Nephron (organoid): ENCODE measurements at regions not wholly inside any gene's neighbourhood (a gene's known extent, or its start where the extent isn't known, plus 50 kb on each side); places are given as distances from the start of the nearest gene placed in this dataset.

ENCODE experiments used
- H3K27ac Mint-ChIP-seq, 3 experiments: 2 replicates each; pipeline ENCODE4 v1.8.0; 2020; ENCODE audit warnings: mixed read lengths in 3 of 3, mild to moderate bottlenecking in 2 of 3, moderate library complexity in 1 of 3
- H3K27me3 Mint-ChIP-seq: 2 replicates; pipeline ENCODE4 v1.8.0; 2021; ENCODE audit warnings: low read depth, mild to moderate bottlenecking, moderate library complexity, mixed read lengths
- H3K36me3 Mint-ChIP-seq: 2 replicates; pipeline ENCODE4 v1.8.0; 2020; ENCODE audit warnings: low read depth, mixed read lengths
- H3K4me1 Mint-ChIP-seq: 2 replicates; pipeline ENCODE4 v1.8.0; 2020; ENCODE audit warnings: mixed read lengths
- H3K4me3 Mint-ChIP-seq, 3 experiments: 2 replicates each; pipeline ENCODE4 v1.8.0; 2020; ENCODE audit warnings: mild to moderate bottlenecking in 3 of 3, mixed read lengths in 3 of 3, moderate library complexity in 2 of 3
- H3K9me3 Mint-ChIP-seq: 2 replicates; pipeline ENCODE4 v1.8.0; 2020; ENCODE audit warnings: mixed read lengths
- TF ChIP-seq, protein P1 (sequence below), 3 experiments: fragments of 200-600 bp; sonication (generic); IDR thresholded peaks; one replicate each; pipeline ENCODE4 v1.5.0; 2021; ENCODE audit warnings: antibody characterized with exemption in 3 of 3; ENCODE audit not compliant: unreplicated experiment in 3 of 3

DNA sequence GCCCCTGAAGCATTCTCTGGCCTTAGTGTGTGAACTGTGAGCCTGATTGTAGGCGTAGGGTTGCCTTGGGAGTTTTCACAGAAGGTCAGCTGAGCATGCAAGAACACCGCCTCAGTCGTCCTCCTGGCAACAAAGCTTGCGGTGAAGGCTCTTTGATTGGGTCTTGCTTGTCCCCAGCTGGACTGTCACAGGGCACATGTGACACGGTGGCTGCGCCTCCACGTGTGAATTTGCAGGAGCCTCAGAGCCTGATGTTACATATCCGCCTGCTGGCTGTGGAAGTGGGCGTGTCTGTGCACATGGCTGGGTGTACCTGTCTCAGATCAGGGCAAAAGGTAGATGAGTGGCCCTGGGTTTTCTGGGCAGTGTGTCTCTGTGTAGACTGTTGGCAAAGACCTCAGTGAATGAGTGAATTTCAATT, 228.7 kb downstream of the HAUS1 start:
- Mint-ChIP-seq H3K4me3 (peak overlapping the region; percentile 83 to 88 (median 87)), H3K9me3 (no peaks in the 10 kb centered on the region), H3K27me3 (peaks cover 28% of the 10 kb centered on the region), H3K4me1 (peaks cover 42% of the 10 kb centered on the region), H3K27ac (peak overlapping the region in 2 of 3 experiments; percentile 1 to 56), H3K36me3 (no peaks in the 10 kb centered on the region)
- TF ChIP-seq, protein P1, sequence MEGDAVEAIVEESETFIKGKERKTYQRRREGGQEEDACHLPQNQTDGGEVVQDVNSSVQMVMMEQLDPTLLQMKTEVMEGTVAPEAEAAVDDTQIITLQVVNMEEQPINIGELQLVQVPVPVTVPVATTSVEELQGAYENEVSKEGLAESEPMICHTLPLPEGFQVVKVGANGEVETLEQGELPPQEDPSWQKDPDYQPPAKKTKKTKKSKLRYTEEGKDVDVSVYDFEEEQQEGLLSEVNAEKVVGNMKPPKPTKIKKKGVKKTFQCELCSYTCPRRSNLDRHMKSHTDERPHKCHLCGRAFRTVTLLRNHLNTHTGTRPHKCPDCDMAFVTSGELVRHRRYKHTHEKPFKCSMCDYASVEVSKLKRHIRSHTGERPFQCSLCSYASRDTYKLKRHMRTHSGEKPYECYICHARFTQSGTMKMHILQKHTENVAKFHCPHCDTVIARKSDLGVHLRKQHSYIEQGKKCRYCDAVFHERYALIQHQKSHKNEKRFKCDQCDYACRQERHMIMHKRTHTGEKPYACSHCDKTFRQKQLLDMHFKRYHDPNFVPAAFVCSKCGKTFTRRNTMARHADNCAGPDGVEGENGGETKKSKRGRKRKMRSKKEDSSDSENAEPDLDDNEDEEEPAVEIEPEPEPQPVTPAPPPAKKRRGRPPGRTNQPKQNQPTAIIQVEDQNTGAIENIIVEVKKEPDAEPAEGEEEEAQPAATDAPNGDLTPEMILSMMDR (IDR thresholded peaks at IDR 0.05; ENCODE audit: unreplicated experiment in 3 of 3): no peak

DNA sequence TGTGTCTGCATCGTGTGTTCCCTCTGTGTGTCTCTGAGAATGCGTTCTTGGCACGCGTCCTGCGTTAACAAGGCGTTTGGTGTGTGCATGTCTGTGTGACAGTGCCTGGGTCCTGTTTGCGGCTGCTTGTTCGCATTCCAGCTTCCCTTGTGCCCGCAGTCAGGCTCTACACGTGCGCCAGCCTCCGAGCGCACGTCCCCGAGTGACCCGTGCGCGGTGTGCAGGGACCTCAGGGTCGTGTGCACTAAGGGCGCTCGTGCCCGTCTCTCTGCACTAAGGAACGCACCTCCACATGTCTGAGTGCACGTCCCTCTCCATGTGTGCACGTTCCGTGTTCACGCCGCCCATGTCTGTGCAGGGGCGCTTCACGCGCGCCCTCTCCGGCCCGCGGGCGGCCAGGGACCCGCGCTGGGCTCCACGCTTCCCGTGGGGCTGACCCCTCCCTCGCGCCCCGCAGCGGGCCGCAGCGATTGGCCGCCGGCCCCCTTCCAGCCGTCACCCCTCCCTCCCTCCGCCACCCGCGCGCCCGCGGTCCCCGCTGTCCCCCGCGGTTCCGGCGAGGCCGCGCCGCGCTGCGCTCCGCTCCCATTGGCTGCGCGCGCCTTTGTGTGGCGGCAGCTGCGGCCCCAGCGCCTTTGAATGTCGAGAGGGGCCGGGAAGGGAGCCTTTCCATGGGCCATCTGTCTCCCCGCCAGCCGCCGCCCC, 229.4 kb downstream of the HAUS1 start:
- peaks cover 28% of the 10 kb centered on the region for H3K27me3 Mint-ChIP-seq
- H3K4me3 Mint-ChIP-seq: peak overlapping the region; percentile 83 to 88 (median 87)
- H3K9me3 Mint-ChIP-seq: no peaks in the 10 kb centered on the region
- peaks cover 48% of the 10 kb centered on the region for H3K4me1 Mint-ChIP-seq
- peak overlapping the region in 2 of 3 experiments; percentile 1 to 56 for H3K27ac Mint-ChIP-seq
- H3K36me3 Mint-ChIP-seq: no peaks in the 10 kb centered on the region
- TF ChIP-seq, protein P1 (IDR thresholded peaks at IDR 0.05; ENCODE audit: unreplicated experiment in 3 of 3): no peak

DNA sequence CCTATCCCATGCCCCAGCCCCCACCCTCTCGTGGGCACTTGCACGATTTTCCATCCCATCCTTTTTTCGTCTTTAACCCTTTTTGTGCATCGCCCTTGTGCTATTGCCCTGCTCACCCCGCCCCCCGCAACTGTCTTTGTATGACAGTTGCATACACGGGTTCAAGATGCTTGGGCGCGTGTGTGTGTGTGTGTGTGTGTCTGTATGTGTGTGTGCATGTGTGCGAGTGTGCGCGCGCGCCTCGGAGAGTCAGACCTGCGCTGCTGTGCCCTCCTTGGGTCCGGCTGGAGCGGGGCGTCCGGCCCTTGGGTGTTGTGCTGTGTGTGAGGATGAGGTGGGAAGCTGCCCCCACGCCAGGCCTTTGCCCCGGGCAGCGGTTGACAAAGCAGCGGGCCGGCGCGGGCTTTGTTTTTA, 230.7 kb downstream of the HAUS1 start:
- peak overlapping the region; percentile 76 to 89 (median 87) for H3K27ac Mint-ChIP-seq
- TF ChIP-seq, protein P1 (IDR thresholded peaks at IDR 0.05; ENCODE audit: unreplicated experiment in 3 of 3): no peak
- H3K36me3 Mint-ChIP-seq: no peaks in the 10 kb centered on the region
- no peaks in the 10 kb centered on the region for H3K9me3 Mint-ChIP-seq
- peaks cover 61% of the 10 kb centered on the region for H3K4me1 Mint-ChIP-seq
- peaks cover 21% of the 10 kb centered on the region for H3K27me3 Mint-ChIP-seq
- peak overlapping the region; percentile 96 to 99 (median 98) for H3K4me3 Mint-ChIP-seq

DNA sequence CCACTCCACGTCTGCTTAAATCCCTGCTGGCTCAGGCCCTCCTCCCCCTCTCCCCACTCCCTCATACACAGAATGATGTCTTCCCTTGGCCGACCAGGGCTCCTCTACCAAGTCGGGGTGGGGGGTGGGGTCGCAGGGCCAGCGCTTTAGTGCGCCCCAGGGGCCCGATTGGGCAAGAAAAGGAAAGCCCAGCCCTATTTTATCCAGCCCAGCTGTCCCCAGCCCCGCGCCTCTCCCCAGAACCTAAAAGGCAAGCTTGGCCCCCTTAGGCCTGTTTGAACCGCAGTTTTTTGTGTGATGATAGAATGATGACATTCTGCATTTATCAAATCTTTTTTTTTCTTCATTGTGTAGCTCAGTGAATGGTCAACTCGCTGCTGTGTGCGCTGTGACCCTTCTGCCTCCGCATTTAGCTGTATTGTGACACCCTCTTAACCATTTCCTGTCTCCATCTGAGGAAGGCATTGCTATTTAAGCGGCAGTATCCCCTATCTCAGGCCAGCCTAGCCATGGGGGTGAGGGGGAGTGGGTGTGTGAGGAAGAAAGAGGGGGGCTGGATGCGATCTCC, 231.4 kb downstream of the HAUS1 start:
- Mint-ChIP-seq H3K9me3 (no peaks in the 10 kb centered on the region), H3K4me3 (peak overlapping the region; percentile 96 to 99 (median 98)), H3K4me1 (peaks cover 69% of the 10 kb centered on the region), H3K27me3 (peaks cover 21% of the 10 kb centered on the region), H3K36me3 (no peaks in the 10 kb centered on the region), H3K27ac (peak overlapping the region; percentile 76 to 87 (median 83))
- TF ChIP-seq, protein P1 (IDR thresholded peaks at IDR 0.05; ENCODE audit: unreplicated experiment in 3 of 3): no peak

DNA sequence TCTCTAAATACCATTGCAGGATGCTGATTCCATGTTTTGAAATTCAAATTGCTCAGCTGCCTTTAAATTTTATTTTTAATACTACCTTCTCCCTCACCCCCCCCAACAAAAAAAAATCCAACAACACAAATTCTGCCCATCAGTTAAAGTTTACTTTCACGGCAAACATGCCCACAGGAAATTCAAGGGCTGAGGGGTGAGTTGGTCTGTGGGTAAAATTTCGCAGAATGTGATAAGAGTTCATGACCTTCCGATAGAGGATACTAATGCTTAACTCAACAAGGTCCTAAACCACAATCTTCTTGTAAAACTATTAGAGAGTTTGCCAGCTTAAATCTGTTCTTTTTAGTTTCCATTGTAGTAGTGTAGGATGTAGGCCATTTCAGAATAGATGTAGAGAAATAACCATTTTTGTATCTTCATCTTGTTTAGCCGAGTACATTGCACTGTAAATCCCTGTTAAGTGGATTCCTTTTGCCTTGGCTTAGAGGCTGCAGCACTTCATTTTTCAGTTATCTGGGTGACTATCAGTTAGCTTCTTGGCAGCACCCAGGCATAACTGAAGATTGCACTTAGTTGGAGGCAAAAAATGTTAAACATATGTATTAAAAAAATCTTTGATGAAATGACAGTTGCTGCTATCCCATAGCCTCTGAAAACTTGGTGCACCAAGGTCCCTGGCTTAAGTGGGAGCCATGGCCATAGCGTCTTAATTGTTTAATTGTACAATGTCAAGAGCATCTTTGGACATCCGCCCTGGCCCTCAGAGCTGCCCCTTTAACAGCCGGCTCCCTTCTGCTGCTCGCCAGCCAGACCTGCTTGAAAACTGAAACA, 232.3 kb downstream of the HAUS1 start:
- peak overlapping the region; percentile 96 to 99 (median 98) for H3K4me3 Mint-ChIP-seq
- H3K27ac Mint-ChIP-seq: peak overlapping the region; percentile 76 to 87 (median 83)
- H3K9me3 Mint-ChIP-seq: no peaks in the 10 kb centered on the region
- no peaks in the 10 kb centered on the region for H3K36me3 Mint-ChIP-seq
- peaks cover 78% of the 10 kb centered on the region for H3K4me1 Mint-ChIP-seq
- TF ChIP-seq, protein P1 (IDR thresholded peaks at IDR 0.05; ENCODE audit: unreplicated experiment in 3 of 3): no peak
- H3K27me3 Mint-ChIP-seq: peaks cover 24% of the 10 kb centered on the region
